ENCODE measurements at regions not wholly inside any gene's neighbourhood (a gene's known extent, or its start where the extent isn't known, plus 50 kb on each side); places are given as distances from the start of the nearest gene placed in this dataset.

- WGBS, 2 experiments (ENCODE audit: extremely low coverage in 1 of 2, insufficient coverage in 1 of 2, insufficient read length in 1 of 2, insufficient replicate concordance in 2 of 2, low coverage in 1 of 2, low lambda C conversion rate in 2 of 2, missing lambda C conversion rate in 1 of 2) = 87% methylated on average over 4 of the region's 4 CpGs; no CpG with 5 or more reads in 1 of the 2 experiments
- POLR2A ChIA-PET (ENCODE audit: partially characterized antibody) = no interaction called here
- no peak for TF ChIP-seq BACH1 (IDR thresholded peaks at IDR 0.05; ENCODE audit: low read length)
- TF ChIP-seq MAFK (IDR thresholded peaks at IDR 0.05; ENCODE audit: low read depth, low read length) = no peak
- no peak for TF ChIP-seq POLR2A (IDR thresholded peaks at IDR 0.05; ENCODE audit: control extremely low read depth in 1 of 2, low read depth in 2 of 2, low read length in 2 of 2)
- no peak for TF ChIP-seq GABPA (IDR thresholded peaks at IDR 0.05; ENCODE audit: borderline replicate concordance, insufficient read depth, low read length)
- TF ChIP-seq RBBP5 (IDR thresholded peaks at IDR 0.05; ENCODE audit: borderline replicate concordance, low read depth, low read length) = no peak
- TF ChIP-seq KDM5A (IDR thresholded peaks at IDR 0.05; ENCODE audit: low read length) = no peak
- no peak for TF ChIP-seq KDM4A (IDR thresholded peaks at IDR 0.05; ENCODE audit: low read depth, low read length, severe bottlenecking)
- TF ChIP-seq TBP (IDR thresholded peaks at IDR 0.05; ENCODE audit: low read depth, low read length) = no peak
- no peak for TF ChIP-seq HDAC6 (IDR thresholded peaks at IDR 0.05; ENCODE audit: low read depth, low read length)
- no peak for TF ChIP-seq ATF2 (IDR thresholded peaks at IDR 0.05; ENCODE audit: low read length)
- no peak for TF ChIP-seq SIRT6 (IDR thresholded peaks at IDR 0.05; ENCODE audit: low read length)
- no peak for TF ChIP-seq CHD1 (IDR thresholded peaks at IDR 0.05; ENCODE audit: low read depth, low read length)
Observed at GRCh38 chr2:194128810-194129209, 1528.2 kb upstream of the SLC39A10 start.

More at GRCh38 chr2:194128810-194129209, 1528.2 kb upstream of the SLC39A10 start:
- Histone ChIP-seq H3K4me3 (ENCODE audit: extremely low read depth in 1 of 4, insufficient read depth in 2 of 4, low read depth in 3 of 4, low read length in 4 of 4) (no peak overlapping the region), H3K79me1 (ENCODE audit: low read depth, low read length) (no peaks in the 10 kb centered on the region), H3K4me2 (ENCODE audit: insufficient read depth in 1 of 2, low read depth in 2 of 2, low read length in 2 of 2) (no peak overlapping the region), H4K20me1 (replicated peaks in 1 of 2; ENCODE audit: control insufficient read depth in 1 of 2, insufficient read depth in 2 of 2, low read length in 2 of 2) (no peaks in the 10 kb centered on the region), H3K79me2 (ENCODE audit: control insufficient read depth in 1 of 2, insufficient read depth in 2 of 2, low read length in 2 of 2) (no peaks in the 10 kb centered on the region), H4K91ac (replicated peaks; ENCODE audit: insufficient read length, low read length) (no peak overlapping the region), H2AFZ (ENCODE audit: low read length) (no peak overlapping the region), H2BK12ac (ENCODE audit: low read depth, low read length) (no peak overlapping the region), H2BK120ac (replicated peaks; ENCODE audit: low read depth, low read length) (no peak overlapping the region), H3K18ac (ENCODE audit: extremely low read depth, low read length) (no peak overlapping the region), H4K5ac (ENCODE audit: insufficient read length, low read depth, low read length) (no peak overlapping the region), H3K23ac (ENCODE audit: insufficient read length) (no peak overlapping the region), H2BK20ac (ENCODE audit: low read length) (no peak overlapping the region), H3K4me1 (replicated peaks in 1 of 4; ENCODE audit: control insufficient read depth in 3 of 4, insufficient read depth in 4 of 4, low read length in 3 of 4) (no peaks in the 10 kb centered on the region), H3K27me3 (replicated peaks in 1 of 4; ENCODE audit: control insufficient read depth in 3 of 4, extremely low read depth in 1 of 4, insufficient read depth in 3 of 4, low read length in 3 of 4) (no peaks in the 10 kb centered on the region), H3K36me3 (ENCODE audit: control insufficient read depth in 2 of 4, insufficient read depth in 4 of 4, low read length in 3 of 4) (no peaks in the 10 kb centered on the region), H3K14ac (ENCODE audit: insufficient read length) (no peak overlapping the region), H4K8ac (ENCODE audit: extremely low read depth, insufficient read depth, low read length) (no peak overlapping the region), H2BK15ac (ENCODE audit: low read length) (no peak overlapping the region), H2AK5ac (ENCODE audit: low read depth, low read length) (no peak overlapping the region), H3K9ac (replicated peaks in 1 of 4; ENCODE audit: extremely low read depth in 1 of 4, low read depth in 3 of 4, low read length in 3 of 4) (no peak overlapping the region), H3K9me3 (ENCODE audit: insufficient read depth in 2 of 2, low read depth in 1 of 2, low read length in 1 of 2) (peaks cover 7 to 16% of the 10 kb centered on the region in 2 experiments; a peak in 3 of 4 replicates), H2BK5ac (ENCODE audit: low read depth, low read length) (no peak overlapping the region), H3K4ac (replicated peaks; ENCODE audit: insufficient read length, low read depth, low read length) (no peak overlapping the region), H3K27ac (ENCODE audit: low read depth, low read length) (no peak overlapping the region), H3K23me2 (ENCODE audit: low read depth, low read length) (no peaks in the 10 kb centered on the region), H3K56ac (replicated peaks; ENCODE audit: insufficient read length, low read depth, low read length) (no peak overlapping the region)
- CTCF ChIA-PET (ENCODE audit: partially characterized antibody) = no interaction called here
- FAIRE-seq = no peak
- DNase-seq (ENCODE audit: low read depth in 1 of 2, low spot score in 2 of 2) = no peak
